Cardiac fibroblast (primary cell): ENCODE measurements at regions not wholly inside any gene's neighbourhood (a gene's known extent, or its start where the extent isn't known, plus 50 kb on each side); places are given as distances from the start of the nearest gene placed in this dataset.

Experiments
- DNase-seq, 2 donors: peaks; one replicate each; pipeline versions ENCODE4 v3.0.0 to v3.0.0-alpha.2; 2010; ENCODE audit warnings: low read depth in 2 of 2
- H3K4me3 ChIP-seq, 2 donors: replicated peaks in 1 of 2; 1 replicate in 1 of 2; 2 replicates in 1 of 2; pipeline ENCODE4 v1.5.1; 2011; ENCODE audit warnings: low read depth in 2 of 2, low read length in 2 of 2, mild to moderate bottlenecking in 2 of 2, moderate library complexity in 1 of 2
- CTCF ChIP-seq: IDR thresholded peaks from one replicate; pipeline ENCODE4 v1.5.1; 2011; ENCODE audit warnings: low read depth, mild to moderate bottlenecking, low read length, inconsistent platforms

- TF ChIP-seq CTCF = peak; percentile 71
- no peak overlapping the region for H3K4me3 ChIP-seq
- DNase-seq = peak; percentile 50 to 82
These were observed 326.7 kb upstream of the CNR1 start for GRCh38 chr6:88492824-88493223.

GRCh38 chr6:88492241-88492640, 326.1 kb upstream of the CNR1 start:
- H3K4me3 ChIP-seq = no peak overlapping the region
- no peak for TF ChIP-seq CTCF
- peak in 1 of 2 donors; percentile 70 for DNase-seq

GRCh38 chr6:88491266-88491880, 325.2 kb upstream of the CNR1 start:
- no peak for TF ChIP-seq CTCF
- no peak overlapping the region for H3K4me3 ChIP-seq
- DNase-seq = peak in 1 of 2 donors; percentile 21

GRCh38 chr6:88490908-88491264, 324.7 kb upstream of the CNR1 start:
- H3K4me3 ChIP-seq = no peak overlapping the region
- peak; percentile 73 to 92 for DNase-seq
- TF ChIP-seq CTCF = no peak

- no peak for TF ChIP-seq CTCF
- no peak overlapping the region for H3K4me3 ChIP-seq
- peak in 1 of 2 donors; percentile 5 for DNase-seq
These were observed 324.2 kb upstream of the CNR1 start for GRCh38 chr6:88490195-88490907.

GRCh38 chr6:88483424-88483823, 317.3 kb upstream of the CNR1 start:
- H3K4me3 ChIP-seq = no peak overlapping the region
- TF ChIP-seq CTCF = no peak
- DNase-seq = no peak

- H3K4me3 ChIP-seq = no peak overlapping the region
- TF ChIP-seq CTCF = no peak
- no peak for DNase-seq
These were observed 316.3 kb upstream of the CNR1 start for GRCh38 chr6:88482465-88482864.
